DOHH2 (cell line): ENCODE measurements at regions not wholly inside any gene's neighbourhood (a gene's known extent, or its start where the extent isn't known, plus 50 kb on each side); places are given as distances from the start of the nearest gene placed in this dataset.

Source experiments
- H3F3A ChIP-seq: fragments of 200-600 bp; sonication (generic), shearing (Covaris generic); 2 replicates; pipeline ENCODE4 v1.6.0; 2016; ENCODE audit warnings: antibody characterized with exemption, mild to moderate bottlenecking; ENCODE audit not compliant: control insufficient read depth, insufficient read depth
- H3K27ac ChIP-seq: fragments of 200-600 bp; sonication (generic); 2 replicates; pipeline ENCODE4 v1.5.1; 2014; ENCODE audit warnings: low read depth, mild to moderate bottlenecking, low read length, moderate library complexity
- H3K27me3 ChIP-seq: fragments of 200-600 bp; sonication (generic); 2 replicates; pipeline ENCODE4 v1.6.1; 2014; ENCODE audit warnings: mild to moderate bottlenecking, low read length, mixed read lengths; ENCODE audit not compliant: control insufficient read depth
- H3K36me3 ChIP-seq: fragments of 200-600 bp; sonication (generic); 2 replicates; pipeline ENCODE4 v1.6.1; 2014; ENCODE audit warnings: mild to moderate bottlenecking, low read length, moderate library complexity, mixed read lengths; ENCODE audit not compliant: control insufficient read depth
- H3K4me1 ChIP-seq: fragments of 200-600 bp; sonication (generic); 2 replicates; pipeline ENCODE4 v1.6.1; 2014; ENCODE audit warnings: mild to moderate bottlenecking, low read length, mixed read lengths; ENCODE audit not compliant: control insufficient read depth
- H3K4me2 ChIP-seq: fragments of 200-600 bp; sonication (generic); 2 replicates; pipeline ENCODE4 v1.6.0; 2014; ENCODE audit warnings: mild to moderate bottlenecking, low read length, moderate library complexity
- H3K4me3 ChIP-seq: fragments of 200-600 bp; sonication (generic); 2 replicates; pipeline ENCODE4 v1.5.1; 2014; ENCODE audit warnings: mild to moderate bottlenecking, low read length, mixed read lengths
- H3K79me2 ChIP-seq: fragments of 200-600 bp; sonication (generic); 2 replicates; pipeline ENCODE4 v1.6.1; 2014; ENCODE audit warnings: mild to moderate bottlenecking, low read length, mixed read lengths; ENCODE audit not compliant: control insufficient read depth
- H3K9me2 ChIP-seq: fragments of 200-600 bp; sonication (generic); replicated peaks from 2 replicates; pipeline ENCODE4 v1.6.1; 2014; ENCODE audit warnings: mild to moderate bottlenecking, low read length, mixed read lengths; ENCODE audit not compliant: control insufficient read depth
- H3K9me3 ChIP-seq: fragments of 200-600 bp; sonication (generic); 2 replicates; pipeline ENCODE4 v1.6.1; 2014; ENCODE audit warnings: antibody characterized with exemption, low read length, mixed read lengths; ENCODE audit not compliant: control insufficient read depth, insufficient read depth
- H4K20me1 ChIP-seq: fragments of 200-600 bp; sonication (generic); 2 replicates; pipeline ENCODE4 v1.6.0; 2014; ENCODE audit warnings: low read depth, mild to moderate bottlenecking, antibody characterized with exemption, low read length, moderate library complexity; ENCODE audit not compliant: control insufficient read depth, insufficient read depth
- EZH2phosphoT487 ChIP-seq: fragments of 200-600 bp; sonication (generic); IDR thresholded peaks from 2 replicates; pipeline ENCODE4 v1.6.1; 2017; ENCODE audit warnings: borderline replicate concordance, mild to moderate bottlenecking, antibody characterized with exemption, low read length, moderate library complexity, mixed read lengths
- TF ChIP-seq, protein P1 (sequence below): fragments of 200-600 bp; sonication (generic); IDR thresholded peaks from one replicate; pipeline ENCODE4 v1.5.1; 2014; ENCODE audit warnings: antibody characterized with exemption, mild to moderate bottlenecking, low read depth, low read length; ENCODE audit not compliant: poor library complexity, severe bottlenecking

- no peaks in the 10 kb centered on the region for H3F3A ChIP-seq
- no peaks in the 10 kb centered on the region for H3K9me2 ChIP-seq
- H3K79me2 ChIP-seq, result no peaks in the 10 kb centered on the region
- H4K20me1 ChIP-seq, result no peaks in the 10 kb centered on the region
- no peaks in the 10 kb centered on the region for H3K27me3 ChIP-seq
- H3K4me2 ChIP-seq, result no peak overlapping the region
- H3K36me3 ChIP-seq, result no peaks in the 10 kb centered on the region
- no peaks in the 10 kb centered on the region for H3K9me3 ChIP-seq
- no peak overlapping the region for H3K4me3 ChIP-seq
- TF ChIP-seq EZH2phosphoT487, result no peak
- TF ChIP-seq, protein P1, sequence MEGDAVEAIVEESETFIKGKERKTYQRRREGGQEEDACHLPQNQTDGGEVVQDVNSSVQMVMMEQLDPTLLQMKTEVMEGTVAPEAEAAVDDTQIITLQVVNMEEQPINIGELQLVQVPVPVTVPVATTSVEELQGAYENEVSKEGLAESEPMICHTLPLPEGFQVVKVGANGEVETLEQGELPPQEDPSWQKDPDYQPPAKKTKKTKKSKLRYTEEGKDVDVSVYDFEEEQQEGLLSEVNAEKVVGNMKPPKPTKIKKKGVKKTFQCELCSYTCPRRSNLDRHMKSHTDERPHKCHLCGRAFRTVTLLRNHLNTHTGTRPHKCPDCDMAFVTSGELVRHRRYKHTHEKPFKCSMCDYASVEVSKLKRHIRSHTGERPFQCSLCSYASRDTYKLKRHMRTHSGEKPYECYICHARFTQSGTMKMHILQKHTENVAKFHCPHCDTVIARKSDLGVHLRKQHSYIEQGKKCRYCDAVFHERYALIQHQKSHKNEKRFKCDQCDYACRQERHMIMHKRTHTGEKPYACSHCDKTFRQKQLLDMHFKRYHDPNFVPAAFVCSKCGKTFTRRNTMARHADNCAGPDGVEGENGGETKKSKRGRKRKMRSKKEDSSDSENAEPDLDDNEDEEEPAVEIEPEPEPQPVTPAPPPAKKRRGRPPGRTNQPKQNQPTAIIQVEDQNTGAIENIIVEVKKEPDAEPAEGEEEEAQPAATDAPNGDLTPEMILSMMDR, result no peak
- H3K4me1 ChIP-seq, result no peaks in the 10 kb centered on the region
- no peak overlapping the region for H3K27ac ChIP-seq
Measured at GRCh38 chr5:103929338-103930013, 366.9 kb upstream of the NUDT12 start.

- Histone ChIP-seq H3K9me3 (no peaks in the 10 kb centered on the region), H4K20me1 (no peaks in the 10 kb centered on the region), H3K4me2 (no peak overlapping the region), H3K4me1 (no peaks in the 10 kb centered on the region), H3K36me3 (no peaks in the 10 kb centered on the region), H3F3A (no peaks in the 10 kb centered on the region), H3K9me2 (no peaks in the 10 kb centered on the region), H3K27me3 (no peaks in the 10 kb centered on the region), H3K79me2 (no peaks in the 10 kb centered on the region), H3K27ac (no peak overlapping the region), H3K4me3 (no peak overlapping the region)
- TF ChIP-seq, protein P1, result no peak
- no peak for TF ChIP-seq EZH2phosphoT487
Measured at GRCh38 chr5:103927739-103928138, 365.1 kb upstream of the NUDT12 start.

DNA sequence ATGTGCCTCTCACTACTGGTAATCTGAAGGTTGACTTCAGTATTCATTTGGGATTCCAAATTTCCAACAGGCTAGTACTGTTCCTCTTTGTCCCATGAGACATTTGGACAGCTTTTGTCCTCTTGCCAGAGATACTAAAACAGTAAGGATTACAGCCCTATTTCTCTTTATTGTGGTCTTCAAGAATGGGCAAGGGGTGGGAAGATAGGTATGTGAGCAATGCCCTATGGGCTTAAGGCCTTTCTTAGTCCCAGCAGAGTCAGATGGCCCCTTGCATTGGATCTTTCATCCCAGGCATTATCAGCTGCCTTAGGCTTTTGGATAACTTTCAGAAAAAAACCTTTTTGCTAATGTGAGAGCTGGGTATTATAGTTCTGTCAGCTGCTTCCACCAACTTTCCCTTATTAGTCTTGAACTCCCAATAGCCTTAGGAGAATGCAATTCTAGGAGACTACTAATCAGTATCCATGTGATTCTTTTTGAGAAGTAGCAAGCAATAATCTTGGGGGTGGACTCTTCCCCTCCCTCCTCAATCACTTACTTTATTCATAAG is 361.1 kb upstream of the NUDT12 start:
- no peaks in the 10 kb centered on the region for H3K9me2 ChIP-seq
- H3K36me3 ChIP-seq, result no peaks in the 10 kb centered on the region
- H3K79me2 ChIP-seq, result no peaks in the 10 kb centered on the region
- no peak overlapping the region for H3K4me2 ChIP-seq
- H3K4me3 ChIP-seq, result no peak overlapping the region
- no peaks in the 10 kb centered on the region for H3F3A ChIP-seq
- H4K20me1 ChIP-seq, result no peaks in the 10 kb centered on the region
- no peak overlapping the region for H3K27ac ChIP-seq
- TF ChIP-seq, protein P1, result no peak
- no peak for TF ChIP-seq EZH2phosphoT487
- H3K27me3 ChIP-seq, result no peaks in the 10 kb centered on the region
- H3K9me3 ChIP-seq, result no peaks in the 10 kb centered on the region
- no peaks in the 10 kb centered on the region for H3K4me1 ChIP-seq
